Cardiac fibroblast (primary cell): ENCODE measurements at regions not wholly inside any gene's neighbourhood (a gene's known extent, or its start where the extent isn't known, plus 50 kb on each side); places are given as distances from the start of the nearest gene placed in this dataset.

Experiments used
- DNase-seq, 2 donors: peaks; one replicate each; pipeline versions ENCODE4 v3.0.0 to v3.0.0-alpha.2; 2010; ENCODE audit warnings: low read depth in 2 of 2
- H3K4me3 ChIP-seq, 2 donors: replicated peaks in 1 of 2; 1 replicate in 1 of 2; 2 replicates in 1 of 2; pipeline ENCODE4 v1.5.1; 2011; ENCODE audit warnings: low read depth in 2 of 2, low read length in 2 of 2, mild to moderate bottlenecking in 2 of 2, moderate library complexity in 1 of 2
- TF ChIP-seq, protein P1 (sequence below): IDR thresholded peaks from one replicate; pipeline ENCODE4 v1.5.1; 2011; ENCODE audit warnings: low read depth, mild to moderate bottlenecking, low read length, inconsistent platforms

- TF ChIP-seq, protein P1, sequence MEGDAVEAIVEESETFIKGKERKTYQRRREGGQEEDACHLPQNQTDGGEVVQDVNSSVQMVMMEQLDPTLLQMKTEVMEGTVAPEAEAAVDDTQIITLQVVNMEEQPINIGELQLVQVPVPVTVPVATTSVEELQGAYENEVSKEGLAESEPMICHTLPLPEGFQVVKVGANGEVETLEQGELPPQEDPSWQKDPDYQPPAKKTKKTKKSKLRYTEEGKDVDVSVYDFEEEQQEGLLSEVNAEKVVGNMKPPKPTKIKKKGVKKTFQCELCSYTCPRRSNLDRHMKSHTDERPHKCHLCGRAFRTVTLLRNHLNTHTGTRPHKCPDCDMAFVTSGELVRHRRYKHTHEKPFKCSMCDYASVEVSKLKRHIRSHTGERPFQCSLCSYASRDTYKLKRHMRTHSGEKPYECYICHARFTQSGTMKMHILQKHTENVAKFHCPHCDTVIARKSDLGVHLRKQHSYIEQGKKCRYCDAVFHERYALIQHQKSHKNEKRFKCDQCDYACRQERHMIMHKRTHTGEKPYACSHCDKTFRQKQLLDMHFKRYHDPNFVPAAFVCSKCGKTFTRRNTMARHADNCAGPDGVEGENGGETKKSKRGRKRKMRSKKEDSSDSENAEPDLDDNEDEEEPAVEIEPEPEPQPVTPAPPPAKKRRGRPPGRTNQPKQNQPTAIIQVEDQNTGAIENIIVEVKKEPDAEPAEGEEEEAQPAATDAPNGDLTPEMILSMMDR: no peak
- peak in 1 of 2 donors; percentile 3 for DNase-seq
- no peak overlapping the region for H3K4me3 ChIP-seq
Measured at GRCh38 chr14:85122690-85123089, 407.3 kb upstream of the FLRT2 start.

DNA sequence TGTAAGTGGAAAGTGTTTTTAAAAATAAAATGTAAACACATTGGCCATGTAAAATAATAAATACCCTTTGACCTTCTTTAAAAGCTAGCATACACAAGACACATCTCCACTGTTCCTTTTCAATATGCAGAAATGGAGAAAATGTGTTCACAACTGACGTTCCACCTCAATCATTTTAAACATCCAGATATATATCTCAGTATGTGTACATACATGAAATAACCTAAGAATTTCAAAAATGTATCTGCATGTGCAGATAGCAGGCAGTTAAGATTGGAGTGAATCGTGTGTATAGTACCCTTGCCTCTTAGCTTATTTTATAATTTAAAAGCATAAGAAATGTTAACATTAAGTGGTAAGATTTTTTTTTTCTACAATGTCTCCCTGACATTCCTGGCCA lies 406.2 kb upstream of the FLRT2 start:
- no peak overlapping the region for H3K4me3 ChIP-seq
- TF ChIP-seq, protein P1: no peak
- DNase-seq: no peak

DNA sequence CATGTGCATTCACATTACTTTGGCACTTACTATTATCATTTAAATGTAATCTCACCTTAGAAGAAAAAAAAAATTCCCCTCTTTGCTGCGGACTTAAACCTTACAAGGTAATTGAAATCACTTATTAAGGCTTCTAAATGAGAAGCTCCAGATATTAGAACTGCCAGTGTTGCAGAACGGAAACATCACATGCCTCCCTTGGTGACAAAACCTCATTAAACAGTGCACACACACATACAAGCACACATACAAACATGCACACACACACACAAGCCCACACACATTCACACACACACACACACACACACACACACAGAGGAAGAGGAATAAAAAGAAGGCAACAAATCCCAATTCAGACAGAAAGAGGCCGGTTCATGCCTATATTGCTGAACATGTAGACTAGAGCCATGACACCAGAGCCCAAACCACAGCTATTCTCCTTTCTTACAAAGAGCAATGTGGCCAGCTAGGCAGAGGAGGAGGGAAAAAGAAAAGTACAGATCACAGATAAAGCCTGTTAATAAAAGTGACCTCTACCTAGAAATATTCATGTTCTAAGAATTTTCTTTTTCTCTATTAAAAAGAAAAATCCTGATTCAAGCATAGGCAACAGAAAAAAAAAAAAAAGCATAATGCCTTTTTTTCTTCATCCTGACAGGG lies 405.2 kb upstream of the FLRT2 start:
- TF ChIP-seq, protein P1: no peak
- no peak overlapping the region for H3K4me3 ChIP-seq
- DNase-seq: no peak

- DNase-seq: no peak
- TF ChIP-seq, protein P1: no peak
- no peak overlapping the region for H3K4me3 ChIP-seq
Measured at GRCh38 chr14:85125291-85125670, 404.7 kb upstream of the FLRT2 start.

DNA sequence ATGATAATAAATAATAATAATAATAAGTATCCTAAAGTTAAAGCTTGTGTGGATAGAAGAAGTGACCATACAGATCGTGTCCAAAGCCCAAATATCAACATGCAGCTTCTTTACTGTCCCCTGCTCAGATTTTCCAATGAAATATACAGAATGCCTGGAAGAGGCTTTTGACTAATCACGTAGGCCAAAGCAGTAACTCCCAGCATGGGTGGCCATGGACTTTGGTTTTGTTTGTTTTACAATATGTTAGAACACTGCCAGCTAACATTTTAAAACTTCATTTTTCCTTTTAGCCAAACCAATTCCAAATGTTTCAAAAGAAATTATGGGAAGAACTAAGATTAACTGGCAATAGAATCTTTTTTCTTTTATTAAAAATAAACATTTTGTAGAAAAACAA lies 400.0 kb upstream of the FLRT2 start:
- TF ChIP-seq, protein P1: no peak
- no peak overlapping the region for H3K4me3 ChIP-seq
- DNase-seq: no peak

- TF ChIP-seq, protein P1: no peak
- no peak for DNase-seq
- H3K4me3 ChIP-seq: no peak overlapping the region
Measured at GRCh38 chr14:85131226-85131922, 398.6 kb upstream of the FLRT2 start.
